ENCODE measurements at regions not wholly inside any gene's neighbourhood (a gene's known extent, or its start where the extent isn't known, plus 50 kb on each side); places are given as distances from the start of the nearest gene placed in this dataset.

DNA sequence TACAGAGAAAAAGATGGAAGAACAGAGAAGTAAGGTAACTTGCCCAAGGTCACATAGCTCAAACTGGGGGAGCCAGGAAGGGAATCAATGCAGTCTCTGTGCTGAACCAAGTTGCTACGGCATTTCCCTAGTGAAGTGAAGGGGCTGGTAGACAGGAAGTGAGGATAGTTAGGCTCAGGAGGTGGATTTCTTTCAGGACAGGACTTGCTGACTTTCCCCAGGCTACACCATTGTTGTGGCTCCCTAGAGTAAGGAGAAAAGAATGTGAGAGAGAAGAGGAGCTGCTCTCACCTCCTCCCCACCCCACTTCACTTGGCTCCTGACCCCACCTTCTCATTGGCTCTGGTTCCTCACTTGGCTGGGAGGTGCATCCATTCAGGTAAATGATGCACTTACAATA lies 316.9 kb downstream of the INHBA start:
- H3K27ac Mint-ChIP-seq: no peak overlapping the region
- no peaks in the 10 kb centered on the region for H3K27me3 Mint-ChIP-seq
- Histone ChIP-seq H3K36me3 (replicated peaks in 1 of 2; ENCODE audit: control extremely low read depth in 1 of 2, control insufficient read depth in 1 of 2, extremely low read depth in 1 of 2, insufficient read depth in 2 of 2, low read length in 1 of 2) (no peaks in the 10 kb centered on the region), H3K4me1 (ENCODE audit: control insufficient read depth in 2 of 2, insufficient read depth in 2 of 2, low read length in 2 of 2) (no peaks in the 10 kb centered on the region), H4K20me1 (ENCODE audit: control insufficient read depth, insufficient read depth, low read length, poor library complexity, severe bottlenecking) (no peaks in the 10 kb centered on the region), H3K4me3 (ENCODE audit: control extremely low read depth in 1 of 5, extremely low read depth in 1 of 5, insufficient read depth in 1 of 5, low read depth in 2 of 5, low read length in 4 of 5) (no peak overlapping the region), H3K27me3 (replicated peaks in 1 of 4; ENCODE audit: control extremely low read depth in 1 of 4, control insufficient read depth in 3 of 4, insufficient read depth in 4 of 4, low read length in 3 of 4) (no peaks in the 10 kb centered on the region), H3K4me2 (replicated peaks; ENCODE audit: low read depth, low read length, poor library complexity, severe bottlenecking) (no peak overlapping the region), H3K9me3 (ENCODE audit: control extremely low read depth in 1 of 3, control insufficient read depth in 2 of 3, insufficient read depth in 1 of 3, low read length in 2 of 3) (no peaks in the 10 kb centered on the region), H3K9ac (ENCODE audit: low read length) (no peak overlapping the region), H3K27ac (ENCODE audit: low read length in 2 of 2) (no peak overlapping the region), H2AFZ (ENCODE audit: insufficient read depth, low read depth, low read length, poor library complexity, severe bottlenecking) (no peak overlapping the region), H3K79me2 (ENCODE audit: control insufficient read depth, insufficient read depth, low read length) (no peaks in the 10 kb centered on the region)
- WGBS (ENCODE audit: insufficient coverage): 100% methylated on average over 1 of the region's 1 CpG
- no peak for DNase-seq
- POLR2A ChIA-PET: no interaction called here
- CTCF ChIA-PET: no interaction called here
- no peak overlapping the region for H3K4me3 Mint-ChIP-seq
- H3K4me1 Mint-ChIP-seq: no peaks in the 10 kb centered on the region
- TF ChIP-seq, protein P1, sequence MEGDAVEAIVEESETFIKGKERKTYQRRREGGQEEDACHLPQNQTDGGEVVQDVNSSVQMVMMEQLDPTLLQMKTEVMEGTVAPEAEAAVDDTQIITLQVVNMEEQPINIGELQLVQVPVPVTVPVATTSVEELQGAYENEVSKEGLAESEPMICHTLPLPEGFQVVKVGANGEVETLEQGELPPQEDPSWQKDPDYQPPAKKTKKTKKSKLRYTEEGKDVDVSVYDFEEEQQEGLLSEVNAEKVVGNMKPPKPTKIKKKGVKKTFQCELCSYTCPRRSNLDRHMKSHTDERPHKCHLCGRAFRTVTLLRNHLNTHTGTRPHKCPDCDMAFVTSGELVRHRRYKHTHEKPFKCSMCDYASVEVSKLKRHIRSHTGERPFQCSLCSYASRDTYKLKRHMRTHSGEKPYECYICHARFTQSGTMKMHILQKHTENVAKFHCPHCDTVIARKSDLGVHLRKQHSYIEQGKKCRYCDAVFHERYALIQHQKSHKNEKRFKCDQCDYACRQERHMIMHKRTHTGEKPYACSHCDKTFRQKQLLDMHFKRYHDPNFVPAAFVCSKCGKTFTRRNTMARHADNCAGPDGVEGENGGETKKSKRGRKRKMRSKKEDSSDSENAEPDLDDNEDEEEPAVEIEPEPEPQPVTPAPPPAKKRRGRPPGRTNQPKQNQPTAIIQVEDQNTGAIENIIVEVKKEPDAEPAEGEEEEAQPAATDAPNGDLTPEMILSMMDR (IDR thresholded peaks at IDR 0.05): no peak
- no peak for TF ChIP-seq EZH2 (IDR thresholded peaks at IDR 0.05; ENCODE audit: borderline replicate concordance, insufficient read depth, low read depth, low read length, poor library complexity, severe bottlenecking)
- intact Hi-C loops (cut with micrococcal nuclease): no loop called here
- ATAC-seq (ENCODE audit: low read depth): no peak
- H3K9me3 Mint-ChIP-seq (ENCODE audit: insufficient read depth): no peaks in the 10 kb centered on the region

DNA sequence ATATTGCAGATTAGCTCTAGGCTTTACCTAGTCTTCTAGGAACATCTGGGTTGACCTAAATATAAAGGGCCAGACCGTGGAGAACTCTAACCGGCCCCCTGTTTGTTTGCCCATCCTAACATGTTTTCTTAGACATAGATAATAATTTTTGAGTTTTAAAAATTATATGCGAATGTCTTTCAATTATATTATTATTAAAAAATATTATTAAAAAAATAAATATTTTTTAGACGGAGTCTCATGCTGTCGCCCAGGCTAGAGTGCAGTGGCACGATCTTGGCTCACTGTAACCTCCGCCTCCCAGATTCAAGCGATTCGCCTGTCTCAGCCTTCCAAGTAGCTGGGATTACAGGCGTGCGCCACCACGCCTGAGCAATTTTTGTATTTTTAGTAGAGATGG lies 318.5 kb downstream of the INHBA start:
- CTCF ChIA-PET: no interaction called here
- H3K4me1 ChIP-seq (ENCODE audit: control insufficient read depth in 2 of 2, insufficient read depth in 2 of 2, low read length in 2 of 2): no peaks in the 10 kb centered on the region
- no peak overlapping the region for H3K9ac ChIP-seq (ENCODE audit: low read length)
- H3K27me3 Mint-ChIP-seq: no peaks in the 10 kb centered on the region
- H3K4me3 Mint-ChIP-seq: no peak overlapping the region
- H3K27me3 ChIP-seq (replicated peaks in 1 of 4; ENCODE audit: control extremely low read depth in 1 of 4, control insufficient read depth in 3 of 4, insufficient read depth in 4 of 4, low read length in 3 of 4): no peaks in the 10 kb centered on the region
- H3K4me3 ChIP-seq (ENCODE audit: control extremely low read depth in 1 of 5, extremely low read depth in 1 of 5, insufficient read depth in 1 of 5, low read depth in 2 of 5, low read length in 4 of 5): no peak overlapping the region
- POLR2A ChIA-PET: no interaction called here
- no peaks in the 10 kb centered on the region for H3K79me2 ChIP-seq (ENCODE audit: control insufficient read depth, insufficient read depth, low read length)
- no peak for DNase-seq
- no peak overlapping the region for H2AFZ ChIP-seq (ENCODE audit: insufficient read depth, low read depth, low read length, poor library complexity, severe bottlenecking)
- no peak for ATAC-seq (ENCODE audit: low read depth)
- H3K27ac ChIP-seq (ENCODE audit: low read length in 2 of 2): no peak overlapping the region
- H3K9me3 ChIP-seq (ENCODE audit: control extremely low read depth in 1 of 3, control insufficient read depth in 2 of 3, insufficient read depth in 1 of 3, low read length in 2 of 3): no peaks in the 10 kb centered on the region
- TF ChIP-seq, protein P1 (IDR thresholded peaks at IDR 0.05): no peak
- TF ChIP-seq EZH2 (IDR thresholded peaks at IDR 0.05; ENCODE audit: borderline replicate concordance, insufficient read depth, low read depth, low read length, poor library complexity, severe bottlenecking): no peak
- WGBS (ENCODE audit: insufficient coverage): 98% methylated on average over 6 of the region's 12 CpGs
- intact Hi-C loops (cut with micrococcal nuclease): no loop called here
- H3K4me2 ChIP-seq (replicated peaks; ENCODE audit: low read depth, low read length, poor library complexity, severe bottlenecking): no peak overlapping the region
- H3K27ac Mint-ChIP-seq: no peak overlapping the region
- H3K36me3 ChIP-seq (replicated peaks in 1 of 2; ENCODE audit: control extremely low read depth in 1 of 2, control insufficient read depth in 1 of 2, extremely low read depth in 1 of 2, insufficient read depth in 2 of 2, low read length in 1 of 2): no peaks in the 10 kb centered on the region
- no peaks in the 10 kb centered on the region for H3K4me1 Mint-ChIP-seq
- H3K9me3 Mint-ChIP-seq (ENCODE audit: insufficient read depth): no peaks in the 10 kb centered on the region
- no peaks in the 10 kb centered on the region for H4K20me1 ChIP-seq (ENCODE audit: control insufficient read depth, insufficient read depth, low read length, poor library complexity, severe bottlenecking)
